Right atrium auricular region (tissue), 2 donors: ENCODE measurements at regions not wholly inside any gene's neighbourhood (a gene's known extent, or its start where the extent isn't known, plus 50 kb on each side); places are given as distances from the start of the nearest gene placed in this dataset.
"Not testable (repeated sequence)": the region's sequence is repeated elsewhere in the genome, so short reads cannot be mapped to it uniquely, and the experiment has no call there.

Experiments used
- DNase-seq: peaks from one replicate; pipeline ENCODE4 v3.0.0-alpha.2; 2019; ENCODE audit warnings: low spot score
- H3K27ac ChIP-seq, 2 donors: fragments of 200-600 bp; sonication (generic); 1 replicate in 1 of 2; 2 replicates in 1 of 2; pipeline ENCODE4 v1.5.1; 2016 to 2019
- H3K27me3 ChIP-seq, 2 donors: fragments of 200-600 bp; sonication (generic); one replicate each; pipeline versions ENCODE4 v1.5.1 to v1.6.0; 2017 to 2019
- H3K36me3 ChIP-seq: fragments of 200-600 bp; sonication (generic); one replicate; pipeline ENCODE4 v1.5.1; 2016
- H3K4me1 ChIP-seq, 2 donors: fragments of 200-600 bp; sonication (generic); one replicate each; pipeline versions ENCODE4 v1.5.1 to v1.6.0; 2017 to 2019
- H3K4me3 ChIP-seq, 2 donors: fragments of 200-600 bp; sonication (generic); 1 replicate in 1 of 2; 2 replicates in 1 of 2; pipeline ENCODE4 v1.5.1; 2017 to 2019; ENCODE audit warnings: mild to moderate bottlenecking in 1 of 2, moderate library complexity in 1 of 2
- H3K9me3 ChIP-seq, 2 donors: fragments of 200-600 bp; sonication (generic); one replicate each; pipeline ENCODE4 v1.5.1; 2019
- CTCF ChIP-seq, 2 donors: fragments of 200-600 bp; sonication (generic); IDR thresholded peaks; one replicate each; pipeline ENCODE4 v1.5.1; 2019; ENCODE audit warnings: antibody characterized with exemption in 2 of 2

GRCh38 chr17:62300697-62301096 lies 79.7 kb upstream of the EFCAB3 start:
- no peak for DNase-seq
- TF ChIP-seq CTCF (IDR thresholded peaks at IDR 0.05): no peak
- Histone ChIP-seq H3K9me3 (peaks cover 0 to 8% of the 10 kb centered on the region in 2 donors), H3K27ac (no peak overlapping the region), H3K36me3 (no peaks in the 10 kb centered on the region), H3K4me1 (no peaks in the 10 kb centered on the region), H3K27me3 (no peaks in the 10 kb centered on the region), H3K4me3 (no peak overlapping the region)

DNA sequence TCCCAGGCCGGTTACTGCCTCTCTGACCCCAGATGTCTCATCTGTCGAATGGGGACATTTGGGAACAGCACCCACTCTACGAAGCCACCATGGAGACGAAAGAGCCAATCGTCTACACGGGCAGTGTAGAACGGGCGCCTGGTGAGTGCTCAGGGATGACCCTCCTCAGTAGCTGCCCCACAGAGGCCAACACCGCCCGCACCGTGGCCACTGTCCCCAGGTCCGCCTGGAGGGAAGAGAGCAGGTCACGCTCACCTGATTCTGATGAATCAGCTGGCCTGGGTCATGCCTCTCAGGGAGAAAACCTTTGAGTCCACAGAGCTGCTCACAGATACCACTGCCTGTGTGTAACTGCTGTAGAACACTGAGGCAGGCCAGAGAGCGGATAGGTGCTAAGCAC lies 105.1 kb upstream of the EFCAB3 start:
- H3K36me3 ChIP-seq, H3K27me3 ChIP-seq, H3K4me1 ChIP-seq, DNase-seq, H3K4me3 ChIP-seq, H3K9me3 ChIP-seq, H3K27ac ChIP-seq: not testable (repeated sequence)

GRCh38 chr17:62268361-62268760 lies 112.0 kb upstream of the EFCAB3 start:
- not testable (repeated sequence) for H3K36me3 ChIP-seq, H3K9me3 ChIP-seq, H3K27me3 ChIP-seq, DNase-seq, H3K4me3 ChIP-seq, H3K27ac ChIP-seq, H3K4me1 ChIP-seq

- not testable (repeated sequence) for H3K27ac ChIP-seq, H3K9me3 ChIP-seq, DNase-seq, H3K36me3 ChIP-seq, H3K4me1 ChIP-seq, H3K27me3 ChIP-seq, H3K4me3 ChIP-seq
These were observed 115.4 kb upstream of the EFCAB3 start for GRCh38 chr17:62264974-62265373.

- not testable (repeated sequence) for H3K27me3 ChIP-seq
These were observed 124.6 kb upstream of the EFCAB3 start for GRCh38 chr17:62255791-62256190.

DNA sequence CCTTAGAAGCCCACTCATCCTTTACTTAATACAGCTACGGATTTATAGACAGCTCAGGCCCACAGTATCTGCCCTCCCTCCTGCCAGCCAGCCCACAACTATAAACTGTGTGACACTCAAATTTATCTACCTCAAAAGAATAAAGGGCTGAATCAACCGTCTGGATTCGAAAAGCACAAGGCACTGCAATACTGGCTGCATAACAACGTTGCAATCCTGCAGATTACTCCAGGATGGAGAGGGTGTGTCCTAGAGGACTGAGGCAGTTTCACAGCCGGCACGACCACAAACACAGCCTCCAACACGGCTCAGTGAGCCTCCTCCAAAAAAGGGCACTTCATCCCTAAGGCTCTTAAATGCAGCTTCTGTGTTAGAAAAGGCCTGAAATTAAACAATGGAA lies 138.3 kb upstream of the EFCAB3 start:
- DNase-seq, H3K27me3 ChIP-seq, H3K4me1 ChIP-seq, H3K36me3 ChIP-seq, H3K4me3 ChIP-seq, H3K27ac ChIP-seq: not testable (repeated sequence)
- H3K9me3 ChIP-seq: peaks cover 0 to 10% of the 10 kb centered on the region in 2 donors

More at GRCh38 chr17:62255791-62256190, 124.6 kb upstream of the EFCAB3 start:
- H3K4me1 ChIP-seq, H3K27ac ChIP-seq, DNase-seq, H3K36me3 ChIP-seq, H3K9me3 ChIP-seq, H3K4me3 ChIP-seq: not testable (repeated sequence)

GRCh38 chr17:62239569-62239968 lies 140.8 kb upstream of the EFCAB3 start:
- H3K27me3 ChIP-seq, H3K4me1 ChIP-seq, H3K27ac ChIP-seq, H3K36me3 ChIP-seq, H3K4me3 ChIP-seq, DNase-seq, H3K9me3 ChIP-seq: not testable (repeated sequence)

GRCh38 chr17:62238551-62239338 lies 141.6 kb upstream of the EFCAB3 start:
- H3K36me3 ChIP-seq, H3K27me3 ChIP-seq, H3K27ac ChIP-seq, H3K4me3 ChIP-seq, H3K9me3 ChIP-seq, DNase-seq, H3K4me1 ChIP-seq: not testable (repeated sequence)

DNA sequence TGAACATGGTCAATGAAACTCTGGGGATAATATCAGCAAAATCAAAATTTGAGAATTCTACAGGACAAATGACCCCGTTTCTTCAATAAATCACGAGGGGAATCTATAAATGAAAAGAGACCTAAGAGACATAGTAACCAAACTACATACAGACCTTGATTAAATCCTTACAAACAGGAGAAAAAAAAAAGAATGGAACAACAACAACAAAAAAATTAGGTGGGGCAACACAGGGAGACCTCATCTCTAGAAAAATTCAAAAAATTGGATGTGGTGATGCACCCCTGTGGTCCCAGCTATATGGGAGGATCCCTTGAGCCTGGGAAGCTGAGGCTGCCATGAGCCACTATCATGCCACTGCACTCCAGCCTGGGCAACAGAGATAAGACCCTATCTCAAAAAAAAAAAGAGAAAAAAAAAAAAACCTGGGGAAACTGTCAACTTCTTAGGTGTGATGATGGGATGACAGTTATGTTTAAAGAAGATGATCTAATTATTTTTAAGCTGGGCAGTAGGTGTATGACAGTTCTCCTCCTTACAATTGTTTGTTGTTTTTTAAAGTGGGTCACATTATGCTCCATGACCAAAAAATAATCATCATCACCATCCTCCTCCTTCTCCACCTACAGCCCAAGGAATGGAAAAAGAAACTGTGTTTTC lies 146.4 kb upstream of the EFCAB3 start:
- not testable (repeated sequence) for H3K27me3 ChIP-seq, H3K9me3 ChIP-seq, DNase-seq, H3K36me3 ChIP-seq, H3K27ac ChIP-seq, H3K4me3 ChIP-seq, H3K4me1 ChIP-seq

GRCh38 chr17:62231293-62231692 lies 149.1 kb upstream of the EFCAB3 start:
- H3K27me3 ChIP-seq, DNase-seq, H3K4me3 ChIP-seq, H3K4me1 ChIP-seq, H3K27ac ChIP-seq, H3K36me3 ChIP-seq, H3K9me3 ChIP-seq: not testable (repeated sequence)
